ENCODE measurements at regions not wholly inside any gene's neighbourhood (a gene's known extent, or its start where the extent isn't known, plus 50 kb on each side); places are given as distances from the start of the nearest gene placed in this dataset.

DNA sequence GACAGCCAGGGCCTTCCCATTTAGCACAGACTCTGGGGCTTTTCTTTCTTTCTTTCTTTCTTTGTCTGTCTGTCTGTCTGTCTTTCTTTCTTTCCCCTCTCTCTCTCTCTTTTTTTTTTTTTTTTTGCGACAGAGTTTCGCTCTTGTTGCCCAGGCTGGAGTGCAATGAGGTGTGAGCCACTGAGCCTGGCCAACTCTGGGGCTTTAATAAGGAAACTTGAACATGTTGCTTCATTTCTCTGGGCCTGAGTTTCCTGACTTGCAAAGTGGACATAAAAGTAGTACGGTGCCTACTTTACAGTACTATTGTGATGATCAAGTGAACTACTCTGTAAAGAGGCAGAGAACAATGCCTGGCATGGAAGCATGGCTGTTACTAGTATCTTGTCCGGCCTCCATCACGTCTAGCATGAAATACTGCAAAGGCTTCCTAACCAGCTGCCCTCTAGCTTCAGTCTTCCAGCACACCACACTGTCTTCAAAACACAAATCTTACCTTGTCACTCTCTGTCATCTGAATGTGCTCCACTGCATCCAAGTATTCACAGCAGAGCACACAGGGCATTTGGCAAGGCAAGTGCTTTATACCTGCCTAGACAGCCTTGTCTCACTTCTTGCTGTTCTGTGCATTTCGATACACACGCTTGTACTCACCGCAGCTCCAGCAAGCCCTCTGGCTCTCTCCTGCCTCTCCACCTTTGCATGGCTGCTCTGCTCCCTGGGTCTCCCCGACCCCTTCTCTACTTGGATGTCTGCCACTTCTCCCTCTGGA is 96.7 kb downstream of the IRF2BPL start:
- no peak overlapping the region for H3K27ac ChIP-seq (ENCODE audit: low read depth, low read length)
- WGBS, 3 donors = 81 to 88% (median 81%) methylated on average over 9 of the region's 9 CpGs

- 89 to 93% (median 91%) methylated on average over 9 of the region's 9 CpGs for WGBS, 3 donors
Measured at GRCh38 chr14:76930549-76930948, 98.0 kb downstream of the IRF2BPL start.

GRCh38 chr14:76929927-76930326 is 98.6 kb downstream of the IRF2BPL start:
- WGBS, 3 donors = 39 to 82% (median 53%) methylated on average over 8 of the region's 8 CpGs
- H3K27ac ChIP-seq (ENCODE audit: low read depth, low read length) = no peak overlapping the region

More at GRCh38 chr14:76930549-76930948, 98.0 kb downstream of the IRF2BPL start:
- no peak overlapping the region for H3K27ac ChIP-seq (ENCODE audit: low read depth, low read length)

DNA sequence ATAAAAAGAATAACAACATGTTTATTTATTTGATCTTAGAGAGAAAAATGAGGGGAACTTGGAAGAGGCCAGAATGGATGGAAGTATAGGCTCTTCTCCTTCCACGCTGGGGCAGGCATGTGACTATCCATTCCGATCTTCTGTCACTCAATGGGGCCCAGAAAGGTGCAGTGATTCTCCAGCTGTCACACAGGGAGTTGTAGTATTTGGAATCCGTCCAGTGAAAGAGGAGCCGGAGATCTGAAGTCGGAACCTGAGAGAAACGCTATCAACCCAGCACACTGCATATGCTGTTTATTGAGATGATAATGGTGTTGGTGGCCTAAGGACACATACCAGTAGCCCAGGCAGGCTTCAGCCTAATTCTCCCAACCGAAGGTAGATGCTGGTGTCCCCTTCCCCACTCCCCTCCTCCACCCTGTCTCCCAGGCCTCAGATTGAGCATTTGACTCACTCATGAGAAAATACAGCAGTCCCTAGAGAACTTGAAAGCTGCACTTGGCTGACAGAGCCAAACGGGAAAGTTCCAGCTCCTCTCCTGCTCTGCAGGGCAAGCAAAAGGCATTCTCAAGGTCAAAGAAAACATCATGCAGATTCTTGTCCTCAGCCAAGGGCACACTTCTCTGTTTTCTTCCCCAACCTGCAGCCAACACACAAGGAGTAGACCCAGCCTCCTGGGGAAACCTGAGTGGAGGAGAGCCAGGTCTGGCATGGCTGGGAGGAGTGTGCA is 100.4 kb downstream of the IRF2BPL start:
- no peak overlapping the region for H3K27ac ChIP-seq (ENCODE audit: low read depth, low read length)
- WGBS, 3 donors = 54 to 84% (median 83%) methylated on average over 8 of the region's 8 CpGs

GRCh38 chr14:76926521-76927251 is 100.5 kb downstream of the LRRC74A start:
- WGBS, 3 donors = 34 to 60% (median 37%) methylated on average over 7 of the region's 7 CpGs
- no peak overlapping the region for H3K27ac ChIP-seq (ENCODE audit: low read depth, low read length)

- WGBS, 3 donors = 78 to 86% (median 85%) methylated on average over 9 of the region's 9 CpGs
- no peak overlapping the region for H3K27ac ChIP-seq (ENCODE audit: low read depth, low read length)
Measured at GRCh38 chr14:76925097-76925441, 98.9 kb downstream of the LRRC74A start.

DNA sequence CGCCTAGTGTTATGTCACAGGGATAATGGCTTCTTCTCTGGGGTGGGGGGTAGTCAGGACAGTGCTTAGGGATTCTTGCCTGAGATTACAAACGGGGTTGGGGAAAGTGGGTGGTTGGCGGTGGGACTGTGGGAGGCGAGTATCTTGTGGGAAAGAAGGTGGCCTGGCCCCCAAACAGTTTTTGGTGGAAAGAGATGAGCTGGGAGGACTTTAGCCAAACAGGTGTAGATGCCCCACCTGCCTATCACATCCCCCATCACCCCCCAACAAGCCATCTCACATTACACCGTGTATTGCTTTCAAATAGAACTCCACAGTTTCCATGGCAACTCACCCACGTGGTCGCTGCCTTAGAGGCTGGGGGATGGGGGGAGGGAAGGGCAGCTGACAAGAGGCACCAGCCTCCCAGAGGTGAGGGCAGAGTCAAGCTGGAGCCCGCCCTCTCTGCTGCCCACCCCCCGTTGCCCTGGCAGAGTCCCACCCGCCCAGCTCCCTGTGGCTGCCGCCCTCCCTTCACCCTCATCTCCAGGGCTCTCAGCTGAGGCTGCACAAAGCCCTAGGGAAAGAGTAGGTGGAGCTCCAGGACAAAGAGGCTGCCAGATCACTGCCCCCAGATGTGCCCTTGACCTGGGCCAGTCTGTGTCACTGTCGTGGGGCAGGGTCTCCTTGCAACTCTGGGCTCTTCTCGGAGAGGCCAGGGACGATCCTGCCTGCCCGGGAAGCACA is 98.3 kb downstream of the LRRC74A start:
- WGBS, 3 donors = 55 to 69% (median 64%) methylated on average over 15 of the region's 15 CpGs
- no peak overlapping the region for H3K27ac ChIP-seq (ENCODE audit: low read depth, low read length)

DNA sequence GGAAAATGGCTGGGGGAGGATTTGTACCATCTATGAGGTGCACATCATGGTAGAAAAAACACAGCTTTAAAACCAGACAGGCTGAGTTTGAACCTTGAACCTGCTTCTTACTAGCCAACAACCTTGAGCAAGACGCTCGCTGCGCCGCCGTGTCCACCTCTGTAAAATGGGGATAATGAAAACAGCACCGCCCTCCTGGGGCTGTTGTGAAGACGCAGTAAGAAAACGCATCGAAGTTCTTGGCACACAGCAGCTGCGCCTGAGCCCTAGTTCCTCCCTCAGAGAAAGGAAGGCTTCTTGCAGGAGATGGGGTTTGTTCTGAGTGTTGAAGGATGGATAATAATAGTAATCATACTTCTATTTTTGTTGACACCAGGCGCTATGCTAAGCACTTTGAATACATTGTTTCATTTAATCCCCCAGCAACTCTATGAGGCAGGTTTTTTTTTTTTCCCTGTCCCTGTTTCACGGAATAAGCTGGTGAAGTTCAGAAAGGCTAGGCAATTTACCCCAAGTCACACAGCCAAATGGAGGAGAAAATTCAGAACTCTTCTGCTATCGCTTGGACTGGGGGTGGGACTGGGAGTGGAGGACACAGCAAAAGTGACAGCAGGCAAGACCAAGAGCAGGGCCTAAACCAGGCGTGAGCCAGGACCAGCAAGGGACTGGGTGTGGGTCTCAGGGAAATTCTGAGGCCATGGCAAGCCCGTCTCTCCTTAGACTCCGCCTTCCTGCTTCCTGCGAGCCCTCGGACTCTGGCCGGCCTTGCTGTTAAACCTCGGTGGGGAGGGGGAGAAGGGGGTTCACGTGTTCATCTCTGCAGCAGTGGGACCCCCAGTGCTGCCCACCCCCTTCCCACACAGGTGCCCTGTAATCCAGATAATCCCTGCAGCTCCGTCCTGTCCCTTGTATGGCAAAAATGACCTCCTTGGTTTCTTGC is 97.5 kb downstream of the LRRC74A start:
- WGBS, 3 donors = 73 to 83% (median 74%) methylated on average over 22 of the region's 22 CpGs
- no peak overlapping the region for H3K27ac ChIP-seq (ENCODE audit: low read depth, low read length)

GRCh38 chr14:76922584-76922983 is 96.4 kb downstream of the LRRC74A start:
- no peak overlapping the region for H3K27ac ChIP-seq (ENCODE audit: low read depth, low read length)
- WGBS, 3 donors = 44 to 83% (median 57%) methylated on average over 11 of the region's 12 CpGs

DNA sequence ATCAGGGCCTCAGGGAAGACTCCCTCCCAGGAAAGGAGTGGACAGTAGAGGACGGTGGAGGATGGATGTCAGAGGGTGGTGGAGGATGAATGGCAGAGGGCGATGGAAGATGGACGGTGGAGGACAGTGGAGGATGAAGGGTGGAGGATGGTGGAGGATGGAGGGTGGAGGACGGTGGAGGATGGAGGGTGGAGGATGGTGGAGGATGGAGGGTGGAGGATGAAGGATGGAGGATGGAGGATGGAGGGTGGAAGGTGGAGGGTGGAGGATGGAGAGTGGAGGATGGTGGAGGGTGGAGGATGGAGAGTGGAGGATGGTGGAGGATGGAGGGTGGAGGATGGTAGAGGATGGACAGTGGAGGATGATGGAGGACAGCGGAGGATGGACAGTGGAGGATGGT is 95.9 kb downstream of the LRRC74A start:
- H3K27ac ChIP-seq (ENCODE audit: low read depth, low read length) = no peak overlapping the region

DNA sequence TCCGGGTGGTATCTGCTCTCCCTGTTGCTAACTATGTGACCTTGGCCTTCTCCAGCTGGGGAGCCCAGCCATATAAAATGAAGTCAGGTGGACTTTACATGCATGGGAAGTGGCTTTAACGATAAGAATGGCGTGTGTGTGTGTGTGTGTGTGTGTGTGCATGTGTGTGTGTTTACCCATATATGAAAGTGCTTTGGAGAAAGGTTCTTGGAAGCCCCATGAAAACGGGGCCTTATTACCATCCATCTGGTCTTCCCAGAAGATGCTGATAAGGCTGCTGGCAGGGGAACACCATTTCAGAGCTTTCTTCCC is 94.8 kb downstream of the LRRC74A start:
- 33 to 82% (median 68%) methylated on average over 4 of the region's 4 CpGs for WGBS, 3 donors
- H3K27ac ChIP-seq (ENCODE audit: low read depth, low read length) = no peak overlapping the region

More for the DNA sequence above, 95.9 kb downstream of the LRRC74A start:
- WGBS, 3 donors = 97 to 99% (median 98%) methylated on average over 5 of the region's 5 CpGs

DNA sequence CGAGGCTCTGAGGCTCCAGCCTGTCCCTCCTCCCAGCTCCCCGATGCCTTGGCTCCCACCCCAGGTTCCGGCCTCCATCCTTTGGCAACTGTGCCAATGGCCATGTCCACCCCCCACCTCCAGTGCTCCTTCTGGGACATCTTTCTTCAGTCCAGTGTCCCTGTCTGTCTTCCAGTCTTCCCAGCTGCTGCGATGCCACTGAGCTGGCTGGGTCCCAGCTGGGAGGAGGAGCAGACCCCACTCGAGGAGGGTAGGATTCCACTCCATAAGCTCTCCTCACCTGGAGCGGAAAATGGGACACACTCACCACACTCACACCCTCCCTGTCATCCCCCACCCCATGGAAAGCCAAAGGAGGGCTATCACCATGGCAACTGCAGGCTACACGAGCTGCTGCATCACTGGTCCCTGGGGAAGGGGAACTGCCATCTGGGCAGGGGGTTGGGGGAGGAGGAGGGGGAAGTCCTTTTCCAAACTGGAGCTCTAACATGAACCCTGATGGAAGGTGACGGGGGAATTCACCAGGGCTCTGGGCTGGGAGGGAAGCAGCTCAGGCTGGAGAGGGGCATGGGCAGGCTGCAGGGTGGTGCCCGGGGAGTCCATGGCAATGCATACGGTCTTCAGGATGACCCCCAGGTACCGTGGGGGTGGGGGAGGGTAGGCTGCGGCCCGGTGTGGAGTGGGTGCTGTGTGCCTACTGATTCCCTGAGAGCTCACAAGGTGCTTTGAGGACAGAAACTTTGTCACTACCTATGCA is 94.3 kb downstream of the LRRC74A start:
- WGBS, 3 donors = 45 to 56% (median 55%) methylated on average over 13 of the region's 13 CpGs
- H3K27ac ChIP-seq (ENCODE audit: low read depth, low read length) = no peak overlapping the region

- WGBS, 3 donors = 10 to 17% (median 12%) methylated on average over 21 of the region's 21 CpGs
- peak overlapping the region; percentile 73 for H3K27ac ChIP-seq (ENCODE audit: low read depth, low read length)
Measured at GRCh38 chr14:76919431-76920330, 93.5 kb downstream of the LRRC74A start.

Data from adipose tissue (tissue), 3 donors.